ENCODE measurements at regions not wholly inside any gene's neighbourhood (a gene's known extent, or its start where the extent isn't known, plus 50 kb on each side); places are given as distances from the start of the nearest gene placed in this dataset.

GRCh38 chr18:51651761-51652160 lies 454.3 kb upstream of the MEX3C start:
- no peak for TF ChIP-seq USF2 (IDR thresholded peaks at IDR 0.05)
- no peak for TF ChIP-seq CTCF (IDR thresholded peaks at IDR 0.05)
- TF ChIP-seq KDM1A (IDR thresholded peaks at IDR 0.05; ENCODE audit: low read depth), result no peak
- TF ChIP-seq POLR2AphosphoS2 (conservative IDR thresholded peaks at IDR 0.05; ENCODE audit: low read length), result no peak

All from A549 (cell line).